ENCODE measurements at regions not wholly inside any gene's neighbourhood (a gene's known extent, or its start where the extent isn't known, plus 50 kb on each side); places are given as distances from the start of the nearest gene placed in this dataset.

DNA sequence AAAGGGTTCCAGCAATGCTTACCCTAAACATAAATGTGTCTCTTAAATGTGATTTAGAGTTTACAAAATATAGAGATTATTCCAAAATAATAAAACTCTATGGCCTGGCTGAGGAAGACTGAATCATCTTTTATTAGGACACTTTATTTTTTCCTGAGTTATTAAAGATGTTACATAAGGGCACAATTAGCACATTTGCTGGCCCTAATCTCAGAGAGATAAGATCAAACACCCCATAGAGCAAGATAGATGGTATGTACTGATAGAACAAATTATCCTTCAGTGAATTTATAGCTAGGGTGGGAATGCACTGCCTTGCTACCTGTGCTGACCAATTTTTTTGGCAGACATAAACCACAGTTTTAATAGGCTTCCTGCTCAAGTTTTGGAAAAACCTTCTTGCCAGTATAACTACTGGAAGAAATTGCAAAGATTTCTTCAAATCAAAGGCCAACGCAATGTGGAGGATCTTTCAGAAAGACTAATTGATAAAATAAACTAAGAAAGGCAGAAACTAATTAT, 367.1 kb upstream of the MPDZ start:
- no TSS peak for BruUV-seq (replicated peaks)
- ChIA-PET RAD21 (ENCODE audit: unreplicated experiment) (no interaction called here), CTCF (no interaction called here), POLR2A (no interaction called here), SMC1A (ENCODE audit: uncharacterized antibody, unreplicated experiment) (no interaction called here)
- TF ChIP-seq ESRRA (IDR thresholded peaks at IDR 0.05; ENCODE audit: low read length) (no peak), BACH1 (IDR thresholded peaks at IDR 0.05; ENCODE audit: borderline replicate concordance) (no peak), POU2F2 (IDR thresholded peaks at IDR 0.05; ENCODE audit: borderline replicate concordance, low read depth, low read length) (no peak), MEF2B (IDR thresholded peaks at IDR 0.05; ENCODE audit: partially characterized antibody, poor library complexity, severe bottlenecking) (no peak), SMC3 (IDR thresholded peaks at IDR 0.05; ENCODE audit: borderline replicate concordance, low read length) (no peak), JUND (IDR thresholded peaks at IDR 0.05; ENCODE audit: low read depth, low read length) (no peak), YY1 (IDR thresholded peaks at IDR 0.05; ENCODE audit: low read depth, low read length) (no peak), RCOR1 (conservative IDR thresholded peaks at IDR 0.05; ENCODE audit: low read depth, low read length) (no peak), TCF7 (IDR thresholded peaks at IDR 0.05; ENCODE audit: borderline replicate concordance) (no peak), STAT3 (IDR thresholded peaks at IDR 0.05; ENCODE audit: low read depth, low read length) (no peak)
- Histone ChIP-seq H3K4me3 (no peak overlapping the region), H2AFZ (ENCODE audit: control insufficient read depth, low read depth, low read length) (no peak overlapping the region), H3K4me2 (ENCODE audit: control insufficient read depth, insufficient read depth) (no peak overlapping the region), H3K79me2 (ENCODE audit: control insufficient read depth, insufficient read depth, low read length) (no peaks in the 10 kb centered on the region), H3K27me3 (replicated peaks in 1 of 2; ENCODE audit: control insufficient read depth in 2 of 2, insufficient read depth in 2 of 2, low read length in 1 of 2) (no peaks in the 10 kb centered on the region), H3K4me1 (ENCODE audit: control insufficient read depth, insufficient read depth, low read length) (no peaks in the 10 kb centered on the region), H3K27ac (ENCODE audit: control insufficient read depth, insufficient read depth) (no peak overlapping the region), H4K20me1 (ENCODE audit: control insufficient read depth, insufficient read depth) (no peaks in the 10 kb centered on the region), H3K36me3 (ENCODE audit: control insufficient read depth in 2 of 2, insufficient read depth in 2 of 2, low read length in 1 of 2) (no peaks in the 10 kb centered on the region), H3K9me3 (replicated peaks; ENCODE audit: control insufficient read depth, insufficient read depth, low read length) (no peaks in the 10 kb centered on the region), H3K9ac (ENCODE audit: control insufficient read depth, insufficient read depth, low read length) (no peak overlapping the region)
- ATAC-seq (no peak), FAIRE-seq (no peak), DNase-seq (ENCODE audit: low read depth, low spot score) (no peak)
- 32% methylated on average over 1 of the region's 1 CpG for WGBS (ENCODE audit: insufficient coverage, insufficient replicate concordance, low lambda C conversion rate, missing lambda C conversion rate)
- intact Hi-C loops (cut with micrococcal nuclease; ENCODE audit: unreplicated experiment), result no loop called here
- in situ Hi-C loops (cut with MboI), result no loop called here

- in situ Hi-C loops (cut with MboI), result no loop called here
- Histone ChIP-seq H2AFZ (ENCODE audit: control insufficient read depth, low read depth, low read length) (no peak overlapping the region), H3K79me2 (ENCODE audit: control insufficient read depth, insufficient read depth, low read length) (no peaks in the 10 kb centered on the region), H4K20me1 (ENCODE audit: control insufficient read depth, insufficient read depth) (no peaks in the 10 kb centered on the region), H3K36me3 (ENCODE audit: control insufficient read depth in 2 of 2, insufficient read depth in 2 of 2, low read length in 1 of 2) (no peaks in the 10 kb centered on the region), H3K27ac (ENCODE audit: control insufficient read depth, insufficient read depth) (no peak overlapping the region), H3K4me1 (ENCODE audit: control insufficient read depth, insufficient read depth, low read length) (no peaks in the 10 kb centered on the region), H3K4me2 (ENCODE audit: control insufficient read depth, insufficient read depth) (no peak overlapping the region), H3K9ac (ENCODE audit: control insufficient read depth, insufficient read depth, low read length) (no peak overlapping the region), H3K9me3 (replicated peaks; ENCODE audit: control insufficient read depth, insufficient read depth, low read length) (no peaks in the 10 kb centered on the region), H3K4me3 (no peak overlapping the region), H3K27me3 (replicated peaks in 1 of 2; ENCODE audit: control insufficient read depth in 2 of 2, insufficient read depth in 2 of 2, low read length in 1 of 2) (no peaks in the 10 kb centered on the region)
- BruUV-seq (replicated peaks), result no TSS peak
- ChIA-PET SMC1A (ENCODE audit: uncharacterized antibody, unreplicated experiment) (no interaction called here), RAD21 (ENCODE audit: unreplicated experiment) (no interaction called here), POLR2A (no interaction called here), CTCF (no interaction called here)
- ATAC-seq (no peak), DNase-seq (ENCODE audit: low read depth, low spot score) (no peak), FAIRE-seq (no peak)
- intact Hi-C loops (cut with micrococcal nuclease; ENCODE audit: unreplicated experiment), result no loop called here
- WGBS (ENCODE audit: insufficient coverage, insufficient replicate concordance, low lambda C conversion rate, missing lambda C conversion rate), result 0% methylated on average over 1 of the region's 1 CpG
- TF ChIP-seq, protein P1, sequence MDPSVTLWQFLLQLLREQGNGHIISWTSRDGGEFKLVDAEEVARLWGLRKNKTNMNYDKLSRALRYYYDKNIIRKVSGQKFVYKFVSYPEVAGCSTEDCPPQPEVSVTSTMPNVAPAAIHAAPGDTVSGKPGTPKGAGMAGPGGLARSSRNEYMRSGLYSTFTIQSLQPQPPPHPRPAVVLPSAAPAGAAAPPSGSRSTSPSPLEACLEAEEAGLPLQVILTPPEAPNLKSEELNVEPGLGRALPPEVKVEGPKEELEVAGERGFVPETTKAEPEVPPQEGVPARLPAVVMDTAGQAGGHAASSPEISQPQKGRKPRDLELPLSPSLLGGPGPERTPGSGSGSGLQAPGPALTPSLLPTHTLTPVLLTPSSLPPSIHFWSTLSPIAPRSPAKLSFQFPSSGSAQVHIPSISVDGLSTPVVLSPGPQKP (IDR thresholded peaks at IDR 0.05; ENCODE audit: low read depth, low read length), result no peak
- TF ChIP-seq CHD1 (IDR thresholded peaks at IDR 0.05; ENCODE audit: low read depth, low read length), result no peak
- TF ChIP-seq CBX5 (IDR thresholded peaks at IDR 0.05; ENCODE audit: low read depth), result no peak
- TF ChIP-seq CEBPZ (IDR thresholded peaks at IDR 0.05; ENCODE audit: low read depth, low read length), result no peak
- TF ChIP-seq BACH1 (IDR thresholded peaks at IDR 0.05; ENCODE audit: borderline replicate concordance), result no peak
- TF ChIP-seq PAX8 (IDR thresholded peaks at IDR 0.05), result no peak
- no peak for TF ChIP-seq RBBP5 (conservative IDR thresholded peaks at IDR 0.05)
- no peak for TF ChIP-seq RCOR1 (conservative IDR thresholded peaks at IDR 0.05; ENCODE audit: low read depth, low read length)
- TF ChIP-seq CREB1 (IDR thresholded peaks at IDR 0.05; ENCODE audit: low read depth), result no peak
Measured at GRCh38 chr9:13645557-13645956, 366.1 kb upstream of the MPDZ start.
